Testis (tissue), 2 donors: ENCODE measurements at regions not wholly inside any gene's neighbourhood (a gene's known extent, or its start where the extent isn't known, plus 50 kb on each side); places are given as distances from the start of the nearest gene placed in this dataset.

Source experiments
- POLR2A ChIP-seq: fragments of 450-650 bp; IDR thresholded peaks from one replicate; pipeline ENCODE4 v1.6.1; 2017; ENCODE audit warnings: antibody characterized with exemption, mild to moderate bottlenecking, moderate library complexity
- TF ChIP-seq, protein P1 (sequence below), 3 experiments: fragments of 450-650 bp in 2 of 3; fragments of 200-600 bp in 1 of 3; sonication (generic) in 1 of 3; IDR thresholded peaks; one replicate each; pipeline ENCODE4 v1.5.1; 2016 to 2019; ENCODE audit warnings: antibody characterized with exemption in 3 of 3, mild to moderate bottlenecking in 2 of 3, moderate library complexity in 1 of 3

DNA sequence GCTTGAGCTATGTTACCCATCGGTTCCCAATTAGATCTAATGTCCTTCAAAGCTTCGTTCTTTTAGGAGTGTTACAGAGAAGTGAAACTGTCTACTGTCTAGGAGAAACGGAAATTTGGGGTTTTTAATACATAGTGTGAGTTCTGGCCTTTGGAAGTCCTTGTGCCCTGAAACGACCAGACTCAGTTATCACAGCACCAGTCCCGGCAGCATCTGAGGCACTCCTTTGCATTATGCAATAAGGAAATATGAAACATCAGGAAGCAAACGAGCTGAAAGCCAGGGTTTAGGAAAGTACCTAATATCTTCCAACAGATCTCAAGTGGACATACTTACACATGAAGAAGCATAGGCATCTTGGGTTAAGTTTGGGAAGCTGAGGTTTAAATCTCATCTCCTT is 61.8 kb upstream of the ADGRF1 start:
- TF ChIP-seq, protein P1, sequence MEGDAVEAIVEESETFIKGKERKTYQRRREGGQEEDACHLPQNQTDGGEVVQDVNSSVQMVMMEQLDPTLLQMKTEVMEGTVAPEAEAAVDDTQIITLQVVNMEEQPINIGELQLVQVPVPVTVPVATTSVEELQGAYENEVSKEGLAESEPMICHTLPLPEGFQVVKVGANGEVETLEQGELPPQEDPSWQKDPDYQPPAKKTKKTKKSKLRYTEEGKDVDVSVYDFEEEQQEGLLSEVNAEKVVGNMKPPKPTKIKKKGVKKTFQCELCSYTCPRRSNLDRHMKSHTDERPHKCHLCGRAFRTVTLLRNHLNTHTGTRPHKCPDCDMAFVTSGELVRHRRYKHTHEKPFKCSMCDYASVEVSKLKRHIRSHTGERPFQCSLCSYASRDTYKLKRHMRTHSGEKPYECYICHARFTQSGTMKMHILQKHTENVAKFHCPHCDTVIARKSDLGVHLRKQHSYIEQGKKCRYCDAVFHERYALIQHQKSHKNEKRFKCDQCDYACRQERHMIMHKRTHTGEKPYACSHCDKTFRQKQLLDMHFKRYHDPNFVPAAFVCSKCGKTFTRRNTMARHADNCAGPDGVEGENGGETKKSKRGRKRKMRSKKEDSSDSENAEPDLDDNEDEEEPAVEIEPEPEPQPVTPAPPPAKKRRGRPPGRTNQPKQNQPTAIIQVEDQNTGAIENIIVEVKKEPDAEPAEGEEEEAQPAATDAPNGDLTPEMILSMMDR (IDR thresholded peaks at IDR 0.05), result no peak
- no peak for TF ChIP-seq POLR2A
